ENCODE measurements at regions not wholly inside any gene's neighbourhood (a gene's known extent, or its start where the extent isn't known, plus 50 kb on each side); places are given as distances from the start of the nearest gene placed in this dataset.

DNA sequence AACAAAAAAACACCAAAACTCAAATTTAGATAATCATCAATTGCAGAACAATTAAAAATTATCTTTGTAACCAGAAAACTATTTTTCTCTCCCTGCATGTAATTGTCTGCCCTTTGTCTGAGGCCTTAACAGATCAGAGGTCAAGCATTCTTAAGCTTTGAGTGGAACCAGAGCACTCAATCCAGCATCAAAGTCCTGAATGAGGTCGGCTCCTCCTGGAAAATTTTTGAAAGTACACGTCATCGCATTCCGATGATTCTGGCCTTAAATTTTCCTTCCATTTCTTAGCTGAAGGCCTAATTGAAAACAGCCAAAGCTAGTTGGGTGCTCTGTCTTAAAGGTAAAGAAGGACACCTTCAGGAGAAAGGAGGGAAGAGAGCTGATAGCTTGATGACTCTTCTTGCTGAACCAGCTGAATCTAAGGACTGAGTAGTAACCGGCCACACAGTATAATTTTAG is 510.2 kb upstream of the SULF2 start:
- Mint-ChIP-seq H3K27me3 (ENCODE audit: low read depth in 3 of 3) (peaks cover 2 to 7% (median 3%) of the 10 kb centered on the region in 3 donors), H3K4me3 (no peak overlapping the region), H3K36me3 (no peaks in the 10 kb centered on the region), H3K4me1 (no peaks in the 10 kb centered on the region), H3K27ac (no peak overlapping the region), H3K9me3 (no peaks in the 10 kb centered on the region)
- no peak for DNase-seq

GRCh38 chr20:48294942-48295341 is 509.7 kb upstream of the SULF2 start:
- H3K9me3 Mint-ChIP-seq, result no peaks in the 10 kb centered on the region
- H3K36me3 Mint-ChIP-seq, result no peaks in the 10 kb centered on the region
- H3K4me3 Mint-ChIP-seq, result no peak overlapping the region
- peaks cover 2 to 7% (median 3%) of the 10 kb centered on the region in 3 donors for H3K27me3 Mint-ChIP-seq (ENCODE audit: low read depth in 3 of 3)
- H3K27ac Mint-ChIP-seq, result no peak overlapping the region
- DNase-seq, result no peak
- no peaks in the 10 kb centered on the region for H3K4me1 Mint-ChIP-seq

GRCh38 chr20:48294196-48294595 is 508.9 kb upstream of the SULF2 start:
- peaks cover 3 to 4% (median 3%) of the 10 kb centered on the region in 3 donors for H3K27me3 Mint-ChIP-seq (ENCODE audit: low read depth in 3 of 3)
- no peaks in the 10 kb centered on the region for H3K9me3 Mint-ChIP-seq
- DNase-seq, result no peak
- no peaks in the 10 kb centered on the region for H3K36me3 Mint-ChIP-seq
- H3K27ac Mint-ChIP-seq, result no peak overlapping the region
- H3K4me1 Mint-ChIP-seq, result no peaks in the 10 kb centered on the region
- H3K4me3 Mint-ChIP-seq, result no peak overlapping the region

DNA sequence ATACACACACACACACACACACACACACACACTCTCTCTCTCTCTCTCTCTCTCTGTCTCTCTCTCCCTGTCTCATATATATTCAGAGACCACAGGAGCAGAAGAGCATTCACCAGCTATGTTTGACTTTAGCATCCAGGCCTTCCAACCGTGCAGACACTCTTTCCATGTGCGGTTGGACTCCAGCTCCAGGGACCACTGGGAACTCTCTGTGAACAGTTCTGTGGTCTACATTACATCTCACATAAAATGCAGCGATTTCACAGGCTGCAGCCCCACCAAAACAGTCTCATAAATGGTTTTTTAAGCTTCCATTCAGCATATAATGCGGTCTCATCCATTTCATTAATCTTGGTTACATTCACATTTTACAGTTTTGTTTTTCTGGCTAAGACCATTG is 508.4 kb upstream of the SULF2 start:
- DNase-seq, result no peak
- Mint-ChIP-seq H3K4me1 (no peaks in the 10 kb centered on the region), H3K4me3 (no peak overlapping the region), H3K9me3 (no peaks in the 10 kb centered on the region), H3K27ac (no peak overlapping the region), H3K27me3 (ENCODE audit: low read depth in 3 of 3) (peaks cover 0 to 4% (median 3%) of the 10 kb centered on the region in 3 donors), H3K36me3 (no peaks in the 10 kb centered on the region)

GRCh38 chr20:48292806-48293205 is 507.5 kb upstream of the SULF2 start:
- Mint-ChIP-seq H3K36me3 (no peaks in the 10 kb centered on the region), H3K9me3 (no peaks in the 10 kb centered on the region), H3K27ac (no peak overlapping the region), H3K4me1 (no peaks in the 10 kb centered on the region), H3K27me3 (ENCODE audit: low read depth in 3 of 3) (peaks cover 0 to 4% (median 3%) of the 10 kb centered on the region in 3 donors), H3K4me3 (no peak overlapping the region)
- no peak for DNase-seq

- DNase-seq, result no peak
- Mint-ChIP-seq H3K27me3 (ENCODE audit: low read depth in 3 of 3) (peaks cover 0 to 4% (median 3%) of the 10 kb centered on the region in 3 donors), H3K9me3 (no peaks in the 10 kb centered on the region), H3K4me1 (no peaks in the 10 kb centered on the region), H3K27ac (no peak overlapping the region), H3K36me3 (no peaks in the 10 kb centered on the region), H3K4me3 (no peak overlapping the region)
Measured at GRCh38 chr20:48291896-48292295, 506.6 kb upstream of the SULF2 start.

- no peak overlapping the region for H3K4me3 Mint-ChIP-seq
- no peak for DNase-seq
- H3K27me3 Mint-ChIP-seq (ENCODE audit: low read depth in 3 of 3), result peaks cover 2 to 4% (median 3%) of the 10 kb centered on the region in 3 donors
Measured at GRCh38 chr20:48288930-48289507, 503.7 kb upstream of the SULF2 start.

DNA sequence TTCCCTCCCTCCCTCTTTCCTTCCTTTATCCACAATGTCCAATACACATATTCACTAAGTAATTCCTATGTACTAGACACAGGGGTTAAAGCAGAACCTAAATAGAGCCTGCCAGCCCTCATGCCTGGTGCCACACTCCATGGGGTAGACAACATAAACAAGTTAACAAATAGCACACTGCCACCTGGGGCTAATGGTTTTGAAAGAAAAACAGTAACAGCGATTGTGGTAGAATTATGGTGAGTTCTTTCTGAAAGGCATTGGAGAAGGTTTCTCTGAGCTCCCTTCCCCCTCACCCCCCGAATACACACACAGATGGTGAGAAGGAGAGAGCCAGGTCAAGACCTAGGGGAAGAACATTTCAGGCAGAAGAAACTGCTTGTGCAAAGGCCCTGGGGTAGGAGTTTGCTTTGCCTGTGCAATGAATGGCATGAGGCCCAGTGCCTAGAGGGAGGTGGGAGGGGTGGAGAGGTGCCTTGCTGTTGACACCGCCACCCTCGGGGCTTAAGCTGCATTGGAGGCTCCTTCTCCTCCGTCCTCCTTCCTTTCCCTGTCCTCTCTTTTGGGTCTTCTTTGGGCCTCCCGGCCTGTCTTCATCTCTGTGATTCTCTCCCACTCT is 502.4 kb upstream of the SULF2 start:
- Mint-ChIP-seq H3K4me3 (no peak overlapping the region), H3K4me1 (no peaks in the 10 kb centered on the region), H3K36me3 (peaks cover 0 to 4% (median 0%) of the 10 kb centered on the region in 3 donors), H3K27me3 (ENCODE audit: low read depth in 3 of 3) (peaks cover 1 to 2% (median 2%) of the 10 kb centered on the region in 3 donors), H3K9me3 (no peaks in the 10 kb centered on the region), H3K27ac (no peak overlapping the region)
- DNase-seq, result no peak

More at GRCh38 chr20:48288930-48289507, 503.7 kb upstream of the SULF2 start:
- H3K4me1 Mint-ChIP-seq, result no peaks in the 10 kb centered on the region
- H3K9me3 Mint-ChIP-seq, result no peaks in the 10 kb centered on the region
- H3K27ac Mint-ChIP-seq, result no peak overlapping the region
- H3K36me3 Mint-ChIP-seq, result no peaks in the 10 kb centered on the region

DNA sequence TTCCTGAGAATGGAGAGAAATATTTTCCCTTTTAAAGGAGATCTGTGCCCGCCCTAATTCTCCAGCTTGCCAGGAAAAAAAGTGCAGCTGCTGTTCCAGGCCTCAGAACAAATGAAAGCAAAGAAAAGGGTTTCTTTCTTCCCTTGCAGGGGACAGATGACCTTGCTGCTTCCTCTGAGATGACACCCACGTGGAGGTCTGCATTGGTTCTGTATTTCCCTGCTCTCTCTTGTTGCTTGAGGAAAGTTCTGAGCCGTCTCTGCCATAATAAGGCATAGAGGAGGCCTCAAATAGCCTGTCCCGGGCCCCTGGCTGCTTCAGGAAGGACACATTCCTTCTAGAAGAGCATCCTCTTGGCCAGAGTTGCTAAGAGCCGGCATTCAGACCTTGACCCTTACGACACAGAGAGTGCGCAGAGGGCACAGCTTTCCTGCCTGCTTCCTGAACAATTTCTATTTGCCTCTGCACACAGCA is 501.8 kb upstream of the SULF2 start:
- H3K36me3 Mint-ChIP-seq, result peaks cover 0 to 4% (median 0%) of the 10 kb centered on the region in 3 donors
- H3K4me3 Mint-ChIP-seq, result no peak overlapping the region
- DNase-seq, result no peak

DNA sequence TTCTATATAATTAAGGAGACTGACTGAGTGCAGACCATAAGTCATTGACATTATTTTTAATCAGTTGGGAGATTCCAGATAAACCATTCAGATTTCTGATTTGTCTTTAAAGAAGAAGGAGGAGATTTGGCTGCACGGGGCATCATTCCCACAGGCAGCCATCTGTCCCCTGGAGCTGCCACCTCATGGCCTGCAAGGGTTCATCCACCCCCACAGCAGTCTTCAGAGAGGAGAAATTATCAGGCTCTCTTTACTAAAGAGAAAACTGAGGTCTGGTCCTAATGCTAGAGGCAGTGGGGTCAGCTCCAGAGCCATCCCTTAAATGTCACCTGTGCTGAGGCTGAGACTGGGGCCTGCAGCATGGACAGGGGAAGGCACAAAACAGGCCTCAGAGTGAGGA is 501.3 kb upstream of the SULF2 start:
- H3K27me3 Mint-ChIP-seq (ENCODE audit: low read depth in 3 of 3), result peaks cover 0 to 2% (median 2%) of the 10 kb centered on the region in 3 donors
- H3K36me3 Mint-ChIP-seq, result peaks cover 0 to 4% (median 0%) of the 10 kb centered on the region in 3 donors
- DNase-seq, result no peak
- H3K4me3 Mint-ChIP-seq, result no peak overlapping the region
- H3K9me3 Mint-ChIP-seq, result no peaks in the 10 kb centered on the region
- no peak overlapping the region for H3K27ac Mint-ChIP-seq
- no peaks in the 10 kb centered on the region for H3K4me1 Mint-ChIP-seq

More for the DNA sequence above, 501.8 kb upstream of the SULF2 start:
- Mint-ChIP-seq H3K27ac (no peak overlapping the region), H3K27me3 (ENCODE audit: low read depth in 3 of 3) (peaks cover 0 to 2% (median 2%) of the 10 kb centered on the region in 3 donors), H3K9me3 (no peaks in the 10 kb centered on the region), H3K4me1 (no peaks in the 10 kb centered on the region)

- Mint-ChIP-seq H3K27me3 (ENCODE audit: low read depth in 3 of 3) (peaks cover 2 to 3% (median 2%) of the 10 kb centered on the region in 3 donors), H3K9me3 (no peaks in the 10 kb centered on the region), H3K27ac (no peak overlapping the region), H3K4me1 (no peaks in the 10 kb centered on the region), H3K4me3 (no peak overlapping the region), H3K36me3 (peaks cover 0 to 4% (median 0%) of the 10 kb centered on the region in 3 donors)
- DNase-seq, result no peak
Measured at GRCh38 chr20:48285656-48286055, 500.4 kb upstream of the SULF2 start.

- Mint-ChIP-seq H3K4me1 (no peaks in the 10 kb centered on the region), H3K9me3 (no peaks in the 10 kb centered on the region), H3K27ac (no peak overlapping the region), H3K4me3 (no peak overlapping the region), H3K36me3 (peaks cover 0 to 4% (median 0%) of the 10 kb centered on the region in 3 donors), H3K27me3 (ENCODE audit: low read depth in 3 of 3) (peaks cover 2 to 3% (median 2%) of the 10 kb centered on the region in 3 donors)
- no peak for DNase-seq
Measured at GRCh38 chr20:48284837-48285236, 499.6 kb upstream of the SULF2 start.

- peaks cover 0 to 4% (median 0%) of the 10 kb centered on the region in 3 donors for H3K36me3 Mint-ChIP-seq
- no peaks in the 10 kb centered on the region for H3K4me1 Mint-ChIP-seq
- H3K4me3 Mint-ChIP-seq, result no peak overlapping the region
- DNase-seq, result no peak
- H3K27ac Mint-ChIP-seq, result no peak overlapping the region
- peaks cover 2 to 3% (median 2%) of the 10 kb centered on the region in 3 donors for H3K27me3 Mint-ChIP-seq (ENCODE audit: low read depth in 3 of 3)
- H3K9me3 Mint-ChIP-seq, result no peaks in the 10 kb centered on the region
Measured at GRCh38 chr20:48284315-48284714, 499.0 kb upstream of the SULF2 start.

- no peaks in the 10 kb centered on the region for H3K9me3 Mint-ChIP-seq
- no peaks in the 10 kb centered on the region for H3K4me1 Mint-ChIP-seq
- H3K36me3 Mint-ChIP-seq, result peaks cover 0 to 4% (median 0%) of the 10 kb centered on the region in 3 donors
- DNase-seq, result no peak
- H3K27ac Mint-ChIP-seq, result no peak overlapping the region
- H3K4me3 Mint-ChIP-seq, result no peak overlapping the region
- H3K27me3 Mint-ChIP-seq (ENCODE audit: low read depth in 3 of 3), result peaks cover 2 to 3% (median 2%) of the 10 kb centered on the region in 3 donors
Measured at GRCh38 chr20:48283470-48284110, 498.3 kb upstream of the SULF2 start.

All from immature natural killer cell (primary cell).